ENCODE measurements at regions not wholly inside any gene's neighbourhood (a gene's known extent, or its start where the extent isn't known, plus 50 kb on each side); places are given as distances from the start of the nearest gene placed in this dataset.

DNA sequence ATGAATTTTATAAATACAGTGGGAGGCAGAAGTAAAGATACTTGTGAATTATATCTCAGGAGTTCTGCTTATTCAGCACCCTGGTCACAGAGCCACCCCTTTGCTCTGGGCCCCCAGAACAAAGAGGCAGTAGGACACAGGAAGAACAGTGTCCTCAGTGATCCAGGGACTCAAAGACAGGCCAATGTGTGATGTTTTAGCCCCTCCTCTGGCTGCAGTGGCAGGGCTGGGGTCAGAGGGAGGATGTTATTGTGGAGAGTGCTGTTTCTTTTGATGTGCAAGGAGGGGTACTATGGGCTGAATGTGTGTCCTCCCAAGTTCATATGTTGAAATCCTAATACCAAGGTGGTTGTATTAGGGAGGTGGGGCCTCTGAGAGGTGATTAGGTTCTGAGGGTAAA, 74.1 kb upstream of the MAP3K7 start:
- H3K36me3 ChIP-seq = no peaks in the 10 kb centered on the region
- H3K4me3 ChIP-seq (replicated peaks in 1 of 3) = no peak overlapping the region
- intact Hi-C loops (cut with DNase I) = no loop called here
- H3K4me1 ChIP-seq = no peaks in the 10 kb centered on the region
- no peak for TF ChIP-seq POLR2A (IDR thresholded peaks at IDR 0.05)
- TF ChIP-seq, protein P1, sequence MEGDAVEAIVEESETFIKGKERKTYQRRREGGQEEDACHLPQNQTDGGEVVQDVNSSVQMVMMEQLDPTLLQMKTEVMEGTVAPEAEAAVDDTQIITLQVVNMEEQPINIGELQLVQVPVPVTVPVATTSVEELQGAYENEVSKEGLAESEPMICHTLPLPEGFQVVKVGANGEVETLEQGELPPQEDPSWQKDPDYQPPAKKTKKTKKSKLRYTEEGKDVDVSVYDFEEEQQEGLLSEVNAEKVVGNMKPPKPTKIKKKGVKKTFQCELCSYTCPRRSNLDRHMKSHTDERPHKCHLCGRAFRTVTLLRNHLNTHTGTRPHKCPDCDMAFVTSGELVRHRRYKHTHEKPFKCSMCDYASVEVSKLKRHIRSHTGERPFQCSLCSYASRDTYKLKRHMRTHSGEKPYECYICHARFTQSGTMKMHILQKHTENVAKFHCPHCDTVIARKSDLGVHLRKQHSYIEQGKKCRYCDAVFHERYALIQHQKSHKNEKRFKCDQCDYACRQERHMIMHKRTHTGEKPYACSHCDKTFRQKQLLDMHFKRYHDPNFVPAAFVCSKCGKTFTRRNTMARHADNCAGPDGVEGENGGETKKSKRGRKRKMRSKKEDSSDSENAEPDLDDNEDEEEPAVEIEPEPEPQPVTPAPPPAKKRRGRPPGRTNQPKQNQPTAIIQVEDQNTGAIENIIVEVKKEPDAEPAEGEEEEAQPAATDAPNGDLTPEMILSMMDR (IDR thresholded peaks at IDR 0.05) = no peak
- DNase-seq = no peak
- no peak overlapping the region for H3K27ac ChIP-seq
- no peaks in the 10 kb centered on the region for H3K9me3 ChIP-seq
- no peaks in the 10 kb centered on the region for H3K27me3 ChIP-seq

GRCh38 chr6:90658497-90658896, 71.6 kb upstream of the MAP3K7 start:
- intact Hi-C loops (cut with DNase I) = no loop called here
- Histone ChIP-seq H3K36me3 (no peaks in the 10 kb centered on the region), H3K27ac (no peak overlapping the region), H3K9me3 (no peaks in the 10 kb centered on the region), H3K27me3 (no peaks in the 10 kb centered on the region), H3K4me1 (no peaks in the 10 kb centered on the region), H3K4me3 (replicated peaks in 1 of 3) (no peak overlapping the region)
- WGBS, 2 donors = 48 to 50% methylated on average over 5 of the region's 5 CpGs
- TF ChIP-seq, protein P1 (IDR thresholded peaks at IDR 0.05) = no peak
- TF ChIP-seq POLR2A (IDR thresholded peaks at IDR 0.05) = no peak
- DNase-seq = no peak

DNA sequence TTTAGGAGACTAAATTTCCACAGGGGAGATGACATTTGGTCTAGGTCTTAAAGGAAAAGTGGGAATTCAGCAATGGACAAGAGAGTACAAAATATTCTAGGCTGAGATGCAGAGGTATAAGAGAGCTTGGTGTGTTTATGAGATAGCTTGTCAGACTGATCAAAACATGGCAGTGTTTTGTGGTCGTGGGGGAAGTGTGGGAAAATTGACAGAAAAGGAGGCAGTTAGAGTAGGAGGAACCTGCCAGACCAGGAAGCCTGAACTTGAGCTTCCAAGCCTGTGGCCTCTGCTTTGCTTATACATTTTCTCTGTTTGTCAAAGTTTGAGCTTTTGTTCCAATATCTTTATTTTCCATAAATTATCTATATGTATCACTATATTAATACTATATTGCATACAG, 69.5 kb upstream of the MAP3K7 start:
- no peak for DNase-seq
- intact Hi-C loops (cut with DNase I) = no loop called here
- Histone ChIP-seq H3K36me3 (no peaks in the 10 kb centered on the region), H3K9me3 (no peaks in the 10 kb centered on the region), H3K4me3 (replicated peaks in 1 of 3) (no peak overlapping the region), H3K4me1 (no peaks in the 10 kb centered on the region), H3K27me3 (no peaks in the 10 kb centered on the region), H3K27ac (no peak overlapping the region)
- 25 to 41% methylated on average over 1 of the region's 1 CpG for WGBS, 2 donors
- TF ChIP-seq, protein P1 (IDR thresholded peaks at IDR 0.05) = no peak
- no peak for TF ChIP-seq POLR2A (IDR thresholded peaks at IDR 0.05)

DNA sequence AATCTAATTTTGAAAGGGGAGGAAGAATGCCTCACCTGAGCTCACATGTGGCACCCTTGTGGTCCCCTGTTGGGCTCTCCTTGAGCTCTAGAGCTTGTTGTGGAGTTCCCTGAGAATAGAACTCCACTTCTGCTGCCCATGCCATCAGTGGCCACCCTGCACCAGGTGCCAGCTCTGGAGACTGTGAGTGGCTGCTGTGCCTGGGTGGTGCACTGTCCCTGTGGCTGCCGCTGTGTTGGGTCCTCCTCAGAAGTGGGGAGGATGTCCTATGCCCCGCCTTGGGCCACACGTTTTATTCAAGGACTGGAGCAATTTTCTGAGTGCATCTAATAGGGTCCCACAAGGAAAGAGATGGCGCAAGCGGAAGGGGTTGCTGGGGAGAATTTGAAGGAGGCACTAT, 67.9 kb upstream of the MAP3K7 start:
- TF ChIP-seq POLR2A (IDR thresholded peaks at IDR 0.05) = no peak
- TF ChIP-seq, protein P1 (IDR thresholded peaks at IDR 0.05) = no peak
- H3K4me3 ChIP-seq (replicated peaks in 1 of 3) = no peak overlapping the region
- WGBS, 2 donors = 87 to 90% methylated on average over 5 of the region's 5 CpGs
- no peaks in the 10 kb centered on the region for H3K27me3 ChIP-seq
- no peak for DNase-seq
- H3K9me3 ChIP-seq = no peaks in the 10 kb centered on the region
- intact Hi-C loops (cut with DNase I) = no loop called here
- H3K4me1 ChIP-seq = no peaks in the 10 kb centered on the region
- H3K36me3 ChIP-seq = no peaks in the 10 kb centered on the region
- H3K27ac ChIP-seq = no peak overlapping the region

GRCh38 chr6:90654166-90654565, 67.3 kb upstream of the MAP3K7 start:
- no peak for TF ChIP-seq POLR2A (IDR thresholded peaks at IDR 0.05)
- TF ChIP-seq, protein P1 (IDR thresholded peaks at IDR 0.05) = no peak
- intact Hi-C loops (cut with DNase I) = no loop called here
- H3K36me3 ChIP-seq = no peaks in the 10 kb centered on the region
- H3K27ac ChIP-seq = no peak overlapping the region
- no peaks in the 10 kb centered on the region for H3K4me1 ChIP-seq
- no peaks in the 10 kb centered on the region for H3K9me3 ChIP-seq
- H3K4me3 ChIP-seq (replicated peaks in 1 of 3) = no peak overlapping the region
- DNase-seq = no peak
- H3K27me3 ChIP-seq = no peaks in the 10 kb centered on the region
- 52 to 68% methylated on average over 8 of the region's 8 CpGs for WGBS, 2 donors

Data from thyroid gland (tissue), 4 donors.